GM18519 (cell line): ENCODE measurements at regions not wholly inside any gene's neighbourhood (a gene's known extent, or its start where the extent isn't known, plus 50 kb on each side); places are given as distances from the start of the nearest gene placed in this dataset.
A peak's percentile ranks its signal among the peaks of the same experiment; 100 is the strongest.

Experiments
- ATAC-seq: cut with Tn5 transposase; IDR thresholded peaks from one replicate; pipeline ENCODE4 v1.9.1; 2021; ENCODE audit warnings: mild to moderate bottlenecking, moderate library complexity; ENCODE audit not compliant: unreplicated experiment, low FRiP score

DNA sequence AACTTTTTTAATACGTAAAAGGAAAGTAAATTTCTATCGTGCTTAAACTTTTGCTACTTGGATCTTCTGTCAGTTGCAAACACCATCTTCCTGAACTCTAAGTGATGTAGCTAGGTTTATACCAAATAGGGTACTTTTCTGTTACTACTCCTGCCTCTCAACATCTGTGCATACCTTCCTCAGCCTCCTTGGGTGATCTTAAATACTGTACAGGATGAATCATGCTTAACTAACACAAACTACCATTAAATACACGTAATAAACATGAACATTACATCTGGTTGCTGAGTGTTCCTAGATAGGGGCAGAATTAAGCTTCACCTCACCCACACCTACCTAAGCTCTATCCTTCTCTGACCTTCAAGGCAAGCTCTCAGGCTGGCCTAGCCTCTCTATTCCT is 398.0 kb downstream of the TXNL1 start:
- no peak for ATAC-seq

DNA sequence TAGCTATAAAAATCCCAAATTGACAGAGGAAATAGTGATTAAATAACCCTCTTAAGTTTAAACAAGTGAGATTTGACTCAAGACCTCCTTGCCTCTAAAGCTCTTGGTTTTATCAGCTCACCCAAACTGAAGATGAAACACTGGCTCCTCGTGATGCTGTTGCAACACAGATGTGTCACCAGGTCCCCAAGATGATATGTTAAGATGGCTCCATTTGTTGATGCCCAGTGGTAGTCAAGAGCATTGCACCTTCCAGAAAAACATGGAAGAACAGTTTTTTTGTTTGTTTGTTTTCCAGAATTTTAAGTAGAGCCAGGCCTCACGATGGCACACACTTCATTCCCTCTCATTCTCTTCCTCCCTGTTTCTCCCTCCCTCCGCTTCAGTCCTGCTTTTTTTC is 399.8 kb downstream of the TXNL1 start:
- no peak for ATAC-seq

DNA sequence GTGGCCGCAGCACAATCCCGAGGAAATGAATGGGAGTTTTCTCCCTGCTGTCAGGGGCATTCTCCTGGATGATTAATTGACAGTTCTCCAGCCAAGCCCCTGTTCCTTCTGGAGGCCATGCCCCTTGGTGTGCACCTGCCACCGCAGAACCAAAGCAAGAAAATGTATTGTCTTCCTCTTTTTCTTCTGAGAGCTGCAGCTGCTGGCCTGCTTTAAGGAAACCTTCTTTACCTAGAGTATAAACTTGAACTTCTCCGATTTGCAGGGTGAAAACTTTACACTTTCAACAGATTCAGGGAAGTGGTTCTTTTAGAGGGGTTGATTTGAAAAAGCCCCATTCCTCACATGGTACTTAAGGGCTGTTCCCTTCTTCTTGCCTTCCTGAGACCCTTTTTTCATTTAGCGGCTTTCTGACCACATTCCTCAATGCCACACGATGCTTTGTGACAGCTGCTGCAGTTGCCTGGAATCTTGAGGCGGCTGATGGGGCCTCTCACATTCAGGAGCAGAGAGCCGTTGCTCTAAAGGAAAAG is 402.8 kb downstream of the TXNL1 start:
- ATAC-seq: peak; percentile 72

DNA sequence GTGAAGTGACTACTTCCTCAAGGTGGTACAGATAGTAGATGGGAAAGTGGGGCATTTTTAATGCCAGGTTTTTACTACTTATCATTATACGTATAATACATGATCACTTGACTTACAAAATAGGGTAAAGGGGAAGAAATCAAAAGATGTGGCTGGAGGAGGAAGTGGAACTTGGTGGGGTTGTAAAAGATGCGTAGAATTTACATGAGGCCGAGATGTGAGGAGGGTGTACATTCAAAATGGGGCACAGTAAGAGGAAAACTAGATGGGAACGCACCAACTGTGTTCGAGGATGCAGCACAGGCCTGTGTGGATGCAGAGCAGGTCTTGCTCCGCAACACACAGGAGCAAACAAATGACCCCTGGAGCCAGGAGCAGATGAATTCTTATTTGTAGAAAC is 403.3 kb downstream of the TXNL1 start:
- no peak for ATAC-seq

DNA sequence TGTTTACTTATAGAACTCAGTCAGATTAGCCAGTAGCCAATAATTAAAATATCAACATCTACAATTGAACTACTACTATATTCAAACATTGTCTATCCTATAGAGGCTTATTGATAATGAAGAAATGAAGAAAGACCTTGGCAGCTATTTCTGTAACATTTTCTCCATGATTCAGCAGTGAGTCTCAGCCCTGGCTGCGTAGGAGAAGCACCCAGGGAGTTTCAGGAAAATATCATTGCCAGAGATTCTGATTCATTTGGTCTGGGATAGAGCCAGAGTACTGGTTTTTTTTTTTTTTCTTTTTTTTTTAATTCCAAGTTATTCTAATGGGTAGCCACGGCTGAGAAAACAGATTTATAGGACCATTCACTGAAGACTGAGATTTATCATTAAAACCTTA is 404.8 kb downstream of the TXNL1 start:
- ATAC-seq: no peak

DNA sequence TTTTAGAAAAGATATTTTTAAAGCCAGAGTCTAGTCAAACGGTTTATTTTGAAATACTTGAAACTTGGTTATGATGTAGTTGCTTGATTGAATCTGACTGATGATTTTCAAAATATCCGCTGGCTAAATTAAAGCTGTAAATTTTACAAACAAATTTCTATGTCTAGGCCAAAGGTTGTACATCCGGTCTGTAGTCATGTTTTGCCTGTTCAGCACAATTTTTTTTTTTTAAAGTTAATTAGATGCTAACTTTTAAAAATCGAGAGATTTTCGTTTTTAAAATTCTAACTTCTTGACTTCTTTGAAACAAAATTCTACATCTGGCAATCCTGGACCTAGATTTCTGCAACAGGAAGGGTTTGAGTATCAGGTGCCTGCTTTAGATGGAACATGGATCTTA is 412.4 kb downstream of the TXNL1 start:
- ATAC-seq: no peak

DNA sequence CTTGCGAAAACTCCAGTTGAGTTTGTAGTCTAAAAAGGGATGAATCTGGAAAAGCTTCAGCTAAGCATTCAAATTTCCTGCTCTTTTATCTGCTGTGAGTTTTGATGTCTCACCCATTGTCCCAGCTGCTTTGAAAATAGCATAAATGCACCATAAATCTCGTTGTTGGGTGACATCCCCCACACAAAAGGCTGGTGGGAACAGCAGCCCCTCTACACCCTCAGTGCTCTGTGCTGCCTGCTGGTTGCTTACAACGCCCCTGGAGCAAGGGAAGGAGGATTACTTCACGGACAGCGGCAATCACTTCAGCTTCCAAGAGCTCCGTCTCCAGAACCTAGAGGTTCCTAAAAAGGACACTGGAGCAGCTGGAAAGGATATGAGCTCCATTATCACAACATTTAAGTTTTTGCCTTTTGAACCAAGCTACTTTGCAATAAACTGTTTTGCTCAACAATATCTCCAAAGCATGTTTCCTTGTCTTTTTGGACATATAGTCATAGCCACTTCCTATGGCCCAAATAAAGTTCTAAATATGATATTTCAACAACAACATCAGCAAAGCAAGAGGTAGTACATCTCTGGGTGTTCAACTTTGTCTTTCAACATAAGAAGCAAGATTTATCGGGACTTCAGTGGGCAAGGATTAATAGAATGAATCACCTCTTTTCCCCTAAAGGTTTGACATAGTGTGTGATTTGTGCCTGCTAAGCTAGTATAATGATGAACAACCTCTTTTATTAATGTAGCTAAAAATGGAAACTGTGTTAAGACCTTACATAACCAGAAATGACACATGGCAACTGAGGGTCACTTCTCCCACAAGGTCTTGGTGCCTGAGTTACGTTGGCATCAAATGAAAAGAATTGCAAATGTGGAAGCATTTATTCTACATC is 413.5 kb downstream of the TXNL1 start:
- no peak for ATAC-seq

DNA sequence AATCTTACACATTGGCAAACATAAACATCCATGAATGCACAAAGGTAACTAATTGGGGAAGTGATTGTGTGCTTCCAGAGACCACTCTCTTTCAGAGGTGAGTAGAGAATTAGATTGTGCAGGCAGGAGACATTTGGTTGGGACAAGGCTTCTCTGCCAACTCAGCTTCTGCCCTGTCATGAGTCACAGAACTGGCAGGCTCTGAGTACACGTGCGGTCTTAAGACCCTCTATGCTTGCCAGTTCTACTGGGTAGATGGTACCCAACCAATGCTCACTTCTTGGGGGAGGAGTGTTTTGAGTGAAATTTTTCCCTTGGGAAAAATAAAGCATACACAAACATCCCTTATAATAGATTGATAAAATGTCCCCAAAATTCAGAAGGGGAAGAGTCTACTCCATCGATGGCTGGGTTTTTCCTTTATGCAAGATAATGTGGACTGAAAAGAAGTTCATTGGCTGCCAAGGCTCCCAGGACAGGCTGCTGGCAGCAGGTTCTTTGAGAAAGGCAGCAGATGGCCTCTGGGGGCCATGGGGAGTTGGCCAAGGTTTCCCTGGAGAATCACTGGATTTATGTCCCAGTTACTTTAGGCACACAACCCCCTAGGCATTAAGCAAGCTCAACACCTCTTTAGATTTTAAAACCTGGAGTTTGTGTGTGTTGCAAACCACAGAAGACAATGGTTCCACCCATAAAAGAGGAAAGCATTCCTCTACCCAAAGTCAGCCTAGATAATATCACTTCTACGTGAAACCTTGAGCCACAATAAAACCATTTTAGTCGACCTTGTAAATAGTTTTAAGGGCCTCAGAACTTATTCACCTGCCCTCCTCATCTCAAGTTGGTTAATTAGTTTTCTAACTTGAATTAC is 417.0 kb downstream of the TXNL1 start:
- no peak for ATAC-seq

DNA sequence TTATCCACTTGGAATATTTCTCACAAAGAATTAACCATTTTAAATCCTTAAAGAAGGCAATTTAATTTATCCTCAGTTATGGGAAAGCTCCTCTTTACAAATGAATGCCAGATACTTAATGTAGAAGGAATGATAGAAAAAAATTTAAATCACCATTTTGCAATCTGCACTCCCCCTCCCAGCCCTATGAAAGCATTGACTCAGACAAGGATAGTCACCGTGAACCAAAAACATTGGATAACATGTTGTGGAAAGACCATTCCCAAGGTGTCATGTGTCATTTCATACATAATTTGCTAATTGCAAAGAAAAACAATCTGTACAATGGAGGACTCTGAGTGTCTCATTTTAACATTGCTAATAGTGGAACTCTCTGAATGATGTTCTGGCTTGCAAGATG is 421.0 kb downstream of the TXNL1 start:
- ATAC-seq: no peak

DNA sequence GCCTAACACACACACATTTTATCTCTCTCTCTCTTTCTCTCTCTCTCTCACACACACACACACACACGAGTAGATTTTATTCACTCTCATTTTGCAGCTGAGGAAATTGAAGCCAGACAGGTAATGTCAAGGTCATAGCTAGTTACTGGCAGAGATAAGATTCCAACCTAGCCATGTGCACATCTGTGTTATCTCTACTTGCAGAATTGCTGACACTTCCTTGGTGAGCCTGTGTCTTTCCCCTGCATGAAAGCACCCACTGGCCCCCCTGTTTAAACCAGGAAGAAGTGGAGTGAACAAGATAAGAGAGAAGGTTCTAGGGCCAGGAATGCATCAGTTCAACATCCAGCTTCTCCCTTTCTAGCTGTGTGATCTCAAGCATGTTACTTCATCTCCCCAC is 423.7 kb downstream of the TXNL1 start:
- ATAC-seq: no peak

DNA sequence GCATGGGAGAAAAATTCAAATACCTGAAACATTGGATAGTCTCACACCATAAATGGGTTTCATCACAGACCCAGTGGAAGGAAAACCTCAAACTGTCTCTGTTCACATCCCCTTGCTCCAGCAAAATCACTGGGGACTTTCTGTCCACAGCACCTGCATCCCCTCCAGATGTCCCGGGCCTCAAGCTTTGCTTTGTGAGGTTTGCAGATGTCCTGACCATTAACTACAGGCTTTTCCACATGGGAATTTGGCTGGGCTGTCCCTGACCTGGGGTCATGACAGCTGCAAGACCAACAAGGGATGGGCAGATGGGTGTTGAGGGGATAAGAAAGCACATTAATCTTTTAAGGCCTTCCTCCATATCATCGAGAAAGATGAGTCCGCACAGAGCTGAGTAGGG is 427.9 kb downstream of the TXNL1 start:
- no peak for ATAC-seq

DNA sequence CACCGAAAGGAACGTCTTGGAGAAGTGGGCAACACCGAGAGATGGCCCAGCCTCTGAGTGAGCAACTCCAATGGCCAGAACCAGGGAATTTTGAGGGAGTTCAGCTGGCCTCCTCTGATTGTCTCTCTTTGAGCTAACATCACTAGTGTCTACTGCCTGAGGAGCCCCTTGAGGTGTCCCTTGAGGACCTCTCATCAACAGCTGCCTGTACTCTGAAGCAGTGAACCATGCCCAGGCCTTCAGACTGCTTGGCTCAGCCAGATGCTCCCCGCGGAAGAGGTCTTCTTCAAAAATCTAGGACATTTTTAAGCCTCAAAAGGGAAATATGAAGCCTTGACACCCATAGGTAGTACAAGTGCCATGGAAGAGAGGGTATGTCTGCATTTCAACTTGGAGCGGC is 430.4 kb downstream of the TXNL1 start:
- no peak for ATAC-seq

DNA sequence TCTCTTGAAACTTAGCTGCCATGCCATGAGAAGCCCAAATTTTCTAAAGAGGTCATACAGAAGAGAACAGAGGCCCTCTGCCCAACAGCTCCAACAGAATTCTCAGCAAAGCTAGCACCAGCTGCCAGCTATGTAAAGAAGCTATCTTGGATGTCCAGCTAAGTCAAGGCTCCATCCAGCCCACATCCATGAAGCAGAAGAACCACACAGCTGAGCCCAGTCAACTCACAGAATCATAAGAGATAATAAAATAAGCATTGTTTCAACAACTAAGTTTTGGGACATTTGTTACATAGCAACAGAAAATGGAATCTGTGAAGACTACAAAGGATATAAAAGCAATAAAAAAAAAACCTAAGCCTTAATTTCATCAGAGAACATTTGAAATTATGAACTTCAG is 434.3 kb downstream of the TXNL1 start:
- no peak for ATAC-seq

DNA sequence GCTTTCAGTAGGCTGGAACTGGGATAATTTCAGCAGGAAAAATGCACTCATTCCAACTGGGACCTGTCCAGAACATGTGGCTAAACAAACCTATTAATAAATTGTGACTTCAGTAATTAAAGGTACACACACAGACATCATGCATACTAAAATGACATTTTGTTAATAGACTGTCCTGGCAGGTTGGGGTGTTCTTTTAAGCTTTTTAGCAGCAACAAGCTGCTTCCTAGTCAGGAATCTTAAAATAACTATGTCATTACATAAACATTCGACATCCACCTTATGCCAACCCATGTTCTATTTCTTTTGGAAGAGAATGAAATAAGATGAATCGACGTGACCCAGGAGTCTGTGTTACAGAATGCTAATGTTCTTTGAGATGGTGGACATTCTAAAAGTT is 435.7 kb downstream of the TXNL1 start:
- no peak for ATAC-seq

DNA sequence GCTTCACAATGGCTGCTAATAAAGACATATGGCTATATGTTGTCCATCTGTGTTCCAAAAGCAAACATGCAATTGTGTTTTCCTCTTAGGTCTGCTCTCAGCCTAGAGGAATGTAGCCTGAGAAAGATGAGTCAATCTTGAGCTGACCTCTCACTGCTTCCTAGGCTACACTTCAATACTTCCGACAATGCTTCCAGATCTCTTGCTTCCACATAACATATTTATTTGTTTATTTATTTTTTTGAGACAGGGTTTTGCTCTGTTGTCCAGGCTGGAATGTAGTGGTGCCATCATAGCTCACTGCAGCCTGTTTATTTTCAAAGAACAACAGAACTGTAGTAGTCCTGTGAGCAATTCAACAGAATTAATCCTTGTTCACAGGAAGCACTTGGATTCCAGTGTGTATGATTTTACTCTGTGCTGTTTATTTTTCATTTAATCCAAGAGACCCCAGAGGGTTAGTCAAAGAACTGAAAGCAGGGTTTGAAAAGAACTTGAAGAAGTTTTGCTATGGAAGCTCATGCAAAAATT is 437.9 kb downstream of the TXNL1 start:
- no peak for ATAC-seq

DNA sequence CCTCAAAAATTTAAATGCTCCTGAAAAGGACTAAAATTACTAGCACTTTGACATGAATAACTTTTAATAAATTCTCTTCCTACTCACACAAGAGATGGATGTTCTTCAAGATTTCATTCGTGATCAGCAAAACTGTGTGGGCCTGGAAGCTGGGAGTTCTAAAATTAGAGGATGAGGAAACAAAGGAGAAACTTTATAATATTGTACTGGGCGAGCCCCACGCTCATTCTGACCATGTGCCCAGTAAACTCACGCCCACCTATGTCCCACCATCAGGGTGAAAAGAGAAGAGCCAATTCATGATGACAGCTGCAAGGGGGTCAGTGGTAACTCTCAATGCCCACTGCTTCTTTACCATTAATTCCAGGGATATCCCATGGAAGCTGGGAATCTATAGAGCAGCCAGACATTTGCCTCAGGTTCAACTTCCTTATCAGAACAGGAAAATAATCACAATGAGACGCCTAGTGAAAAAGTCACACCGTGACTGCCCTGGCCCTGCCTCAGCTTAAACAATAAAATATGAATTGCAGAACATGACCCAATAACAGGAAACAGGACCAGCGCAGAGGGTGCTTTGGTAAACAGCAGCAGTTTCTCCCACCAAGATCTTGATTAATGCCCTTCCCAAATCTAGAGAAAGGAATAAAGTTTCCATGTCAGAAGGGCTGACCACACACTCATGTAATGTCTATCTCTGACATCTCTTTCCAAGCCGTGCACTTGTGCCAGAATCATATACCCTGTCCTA is 438.6 kb downstream of the TXNL1 start:
- ATAC-seq: no peak

DNA sequence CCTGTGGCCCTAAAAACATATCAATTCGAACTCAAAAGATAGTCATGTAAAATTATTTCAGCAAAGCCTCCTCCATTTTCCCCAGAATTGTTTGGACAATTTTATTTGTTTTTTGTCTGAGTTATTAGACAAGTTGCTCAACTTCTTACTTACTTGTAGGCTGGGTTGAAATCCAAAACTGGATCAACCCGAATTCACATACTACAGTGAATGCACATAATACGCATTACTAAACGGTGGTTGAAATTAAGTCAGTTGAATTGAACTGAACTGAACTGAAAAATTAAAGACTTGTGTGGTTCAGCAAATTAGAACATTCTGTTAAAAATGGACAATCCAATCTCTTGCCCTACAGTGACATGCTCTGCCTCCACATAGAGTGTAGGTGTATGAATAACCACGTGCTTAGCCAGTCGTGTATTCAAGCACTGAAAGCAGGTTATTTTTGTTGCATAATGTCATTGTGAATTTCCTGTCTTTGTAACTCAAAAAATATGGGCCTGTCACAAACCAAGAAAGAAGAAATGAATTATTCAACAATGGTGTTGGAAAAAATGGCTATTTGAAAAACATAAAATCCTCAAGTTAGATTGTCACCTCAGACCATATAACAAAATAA is 441.0 kb downstream of the TXNL1 start:
- ATAC-seq: peak; percentile 80

DNA sequence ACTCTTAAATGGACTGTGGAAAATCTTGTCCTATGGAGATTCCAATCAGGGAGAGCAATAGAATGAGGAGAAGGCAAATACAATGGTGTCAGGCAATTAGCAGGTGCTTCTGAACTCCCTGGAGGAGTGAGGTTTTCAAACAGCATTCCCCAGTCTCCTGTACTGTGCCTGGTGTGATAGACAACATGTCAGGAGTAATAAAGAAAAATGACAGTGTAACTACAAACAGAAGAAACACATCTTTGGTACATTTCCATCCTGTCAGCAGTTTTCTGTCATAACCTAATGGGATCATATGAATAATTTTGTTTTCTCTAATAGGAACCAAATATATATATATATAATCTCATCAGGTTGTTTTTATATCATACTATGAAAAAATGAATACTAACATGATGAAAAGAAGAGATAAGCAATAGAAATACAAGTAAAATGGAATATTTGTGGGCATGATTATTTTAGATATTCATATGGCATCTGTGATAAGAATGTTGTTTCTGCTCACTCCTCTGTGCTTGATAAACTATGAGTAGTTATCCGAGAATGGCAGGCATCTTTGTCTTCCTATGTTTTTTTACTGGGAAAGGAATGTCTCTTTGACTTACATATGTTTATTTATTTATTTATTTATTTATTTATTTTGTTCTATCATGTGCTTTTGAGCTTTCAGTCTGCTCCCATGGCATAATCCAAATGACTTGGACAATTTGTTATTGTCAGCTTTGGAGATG is 441.7 kb downstream of the TXNL1 start:
- no peak for ATAC-seq

DNA sequence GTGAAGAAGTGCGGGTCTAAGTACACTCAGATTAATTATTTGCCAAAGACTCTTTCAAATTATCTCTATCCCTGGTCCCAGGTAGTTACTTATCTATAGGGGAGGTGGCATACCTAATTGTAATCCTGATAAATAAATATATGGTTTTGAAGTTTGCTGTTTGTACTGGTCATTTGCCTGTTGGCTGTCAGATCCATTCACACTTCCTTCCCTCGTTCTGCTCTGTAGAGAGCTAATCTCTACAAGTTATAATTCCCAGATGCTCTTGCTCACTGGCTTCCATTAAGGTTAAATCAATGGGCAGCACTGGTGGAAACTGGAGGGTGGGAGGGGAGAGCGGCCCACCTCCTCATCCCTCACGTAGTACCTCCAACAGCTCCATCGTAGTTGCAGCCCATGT is 447.1 kb downstream of the TXNL1 start:
- no peak for ATAC-seq
